Brain microvascular endothelial cell (primary cell): ENCODE measurements at regions not wholly inside any gene's neighbourhood (a gene's known extent, or its start where the extent isn't known, plus 50 kb on each side); places are given as distances from the start of the nearest gene placed in this dataset.

Source experiments
- DNase-seq: peaks from one replicate; pipeline ENCODE4 v3.0.0-alpha.2; 2020
- H3K27ac ChIP-seq: fragments of 250-450 bp; sonication (Bioruptor Pico); 2 replicates; pipeline ENCODE4 v1.5.1; 2020; ENCODE audit warnings: mild to moderate bottlenecking, moderate library complexity
- H3K27me3 ChIP-seq: fragments of 250-450 bp; sonication (Bioruptor Pico); replicated peaks from 2 replicates; pipeline ENCODE4 v1.5.1; 2020; ENCODE audit warnings: mild to moderate bottlenecking
- H3K36me3 ChIP-seq: fragments of 250-450 bp; sonication (Bioruptor Pico); replicated peaks from 2 replicates; pipeline ENCODE4 v1.5.1; 2020; ENCODE audit warnings: mild to moderate bottlenecking
- H3K4me3 ChIP-seq: 2 replicates; pipeline ENCODE4 v1.5.1; 2011; ENCODE audit warnings: low read depth, mild to moderate bottlenecking, control low read depth, low read length, moderate library complexity
- CTCF ChIP-seq: IDR thresholded peaks from 2 replicates; pipeline ENCODE4 v1.5.1; 2011; ENCODE audit warnings: low read depth, mild to moderate bottlenecking, moderate library complexity, low read length, control low read depth, inconsistent platforms; ENCODE audit errors: missing control alignments
- in situ Hi-C: cut with HindIII; loops from 2 replicates; pipeline ENCODE4 v1.10.0; 2017; ENCODE audit warnings: low sequenced_read_pairs, low pct_ligation_motif_present

- DNase-seq: no peak
- in situ Hi-C loops: no loop called here
- Histone ChIP-seq H3K27me3 (no peaks in the 10 kb centered on the region), H3K27ac (no peak overlapping the region), H3K4me3 (no peak overlapping the region), H3K36me3 (no peaks in the 10 kb centered on the region)
- TF ChIP-seq CTCF: no peak
Measured at GRCh38 chr15:100829457-100829856, 50.2 kb upstream of the ALDH1A3 start.
